OCI-LY7 (cell line): ENCODE measurements at regions not wholly inside any gene's neighbourhood (a gene's known extent, or its start where the extent isn't known, plus 50 kb on each side); places are given as distances from the start of the nearest gene placed in this dataset.

ENCODE experiments used
- CTCF ChIP-seq: fragments of 200-600 bp; sonication (generic); conservative IDR thresholded peaks from 2 replicates; pipeline ENCODE4 v1.5.1; 2014; ENCODE audit warnings: mild to moderate bottlenecking, antibody characterized with exemption, low read length, moderate library complexity, mixed read lengths
- EZH2phosphoT487 ChIP-seq: fragments of 200-600 bp; sonication (generic); IDR thresholded peaks from 2 replicates; pipeline ENCODE4 v1.6.1; 2018; ENCODE audit warnings: low read depth, borderline replicate concordance, mild to moderate bottlenecking, mixed run types, antibody characterized with exemption, low read length, moderate library complexity, mixed read lengths

GRCh38 chr2:105498281-105498846 lies 99.5 kb upstream of the FHL2 start:
- TF ChIP-seq CTCF (no peak), EZH2phosphoT487 (no peak)
